HG03280 (cell line): ENCODE measurements at regions not wholly inside any gene's neighbourhood (a gene's known extent, or its start where the extent isn't known, plus 50 kb on each side); places are given as distances from the start of the nearest gene placed in this dataset.
"Not testable (repeated sequence)": the region's sequence is repeated elsewhere in the genome, so short reads cannot be mapped to it uniquely, and the experiment has no call there.

Source experiments
- ATAC-seq: cut with Tn5 transposase; IDR thresholded peaks from one replicate; pipeline ENCODE4 v1.9.1; 2021; ENCODE audit warnings: mild to moderate bottlenecking, moderate library complexity; ENCODE audit not compliant: unreplicated experiment

GRCh38 chr3:117848606-117849005 lies 1139.0 kb downstream of the TUSC7 start:
- ATAC-seq: no peak

GRCh38 chr3:117853923-117854668 lies 1144.5 kb downstream of the TUSC7 start:
- ATAC-seq: no peak

- no peak for ATAC-seq
Observed at GRCh38 chr3:117856354-117856753, 1146.8 kb downstream of the TUSC7 start.

- ATAC-seq: no peak
Observed at GRCh38 chr3:117863146-117863545, 1153.6 kb downstream of the TUSC7 start.

- no peak for ATAC-seq
Observed at GRCh38 chr3:117865338-117865737, 1155.8 kb downstream of the TUSC7 start.

GRCh38 chr3:117868766-117869165 lies 1159.2 kb downstream of the TUSC7 start:
- no peak for ATAC-seq

- no peak for ATAC-seq
Observed at GRCh38 chr3:117871934-117872333, 1162.4 kb downstream of the TUSC7 start.

GRCh38 chr3:117872594-117873248 lies 1161.9 kb downstream of the IGSF11 start:
- ATAC-seq: not testable (repeated sequence)

- ATAC-seq: no peak
Observed at GRCh38 chr3:117873249-117873600, 1161.4 kb downstream of the IGSF11 start.

- ATAC-seq: no peak
Observed at GRCh38 chr3:117874028-117874690, 1160.5 kb downstream of the IGSF11 start.

- no peak for ATAC-seq
Observed at GRCh38 chr3:117874904-117875874, 1159.5 kb downstream of the IGSF11 start.

GRCh38 chr3:117875887-117876286 lies 1158.8 kb downstream of the IGSF11 start:
- ATAC-seq: no peak

- ATAC-seq: no peak
Observed at GRCh38 chr3:117880638-117881037, 1154.0 kb downstream of the IGSF11 start.

GRCh38 chr3:117881210-117881609 lies 1153.4 kb downstream of the IGSF11 start:
- no peak for ATAC-seq

- no peak for ATAC-seq
Observed at GRCh38 chr3:117885011-117885441, 1149.6 kb downstream of the IGSF11 start.

- ATAC-seq: no peak
Observed at GRCh38 chr3:117886147-117886546, 1148.5 kb downstream of the IGSF11 start.

- ATAC-seq: no peak
Observed at GRCh38 chr3:117887031-117887430, 1147.6 kb downstream of the IGSF11 start.

GRCh38 chr3:117887901-117888300 lies 1146.7 kb downstream of the IGSF11 start:
- ATAC-seq: no peak

GRCh38 chr3:117892431-117892841 lies 1142.2 kb downstream of the IGSF11 start:
- no peak for ATAC-seq

GRCh38 chr3:117893001-117893400 lies 1141.6 kb downstream of the IGSF11 start:
- no peak for ATAC-seq

- ATAC-seq: no peak
Observed at GRCh38 chr3:117893638-117894037, 1141.0 kb downstream of the IGSF11 start.
